SK-N-DZ (cell line): ENCODE measurements at regions not wholly inside any gene's neighbourhood (a gene's known extent, or its start where the extent isn't known, plus 50 kb on each side); places are given as distances from the start of the nearest gene placed in this dataset.
A peak's percentile ranks its signal among the peaks of the same experiment; 100 is the strongest.

Experiments used
- DNase-seq: peaks from one replicate; pipeline ENCODE4 v3.0.0-alpha.2; 2015; ENCODE audit warnings: low spot score

GRCh38 chr2:151157000-151157735 is 104.5 kb downstream of the RBM43 start:
- no peak for DNase-seq

- no peak for DNase-seq
Measured at GRCh38 chr2:151156431-151156830, 105.2 kb downstream of the RBM43 start.

GRCh38 chr2:151153601-151154000 is 108.1 kb downstream of the RBM43 start:
- no peak for DNase-seq

GRCh38 chr2:151150331-151151320 is 111.0 kb downstream of the RBM43 start:
- no peak for DNase-seq

- DNase-seq: no peak
Measured at GRCh38 chr2:151138507-151138906, 123.2 kb downstream of the RBM43 start.

- no peak for DNase-seq
Measured at GRCh38 chr2:151137526-151137925, 124.1 kb downstream of the RBM43 start.

GRCh38 chr2:151120011-151120410 is 141.7 kb downstream of the RBM43 start:
- DNase-seq: peak; percentile 1

- no peak for DNase-seq
Measured at GRCh38 chr2:151119374-151119773, 142.3 kb downstream of the RBM43 start.

GRCh38 chr2:151118269-151118668 is 143.4 kb downstream of the RBM43 start:
- no peak for DNase-seq

- DNase-seq: no peak
Measured at GRCh38 chr2:151114874-151115273, 146.8 kb downstream of the RBM43 start.

GRCh38 chr2:151113318-151113717 is 148.3 kb downstream of the RBM43 start:
- no peak for DNase-seq

GRCh38 chr2:151111599-151112278 is 149.9 kb downstream of the RBM43 start:
- DNase-seq: no peak

GRCh38 chr2:151106805-151107506 is 154.7 kb downstream of the RBM43 start:
- DNase-seq: no peak

GRCh38 chr2:151103551-151103950 is 158.1 kb downstream of the RBM43 start:
- no peak for DNase-seq

GRCh38 chr2:151102226-151102625 is 159.4 kb downstream of the RBM43 start:
- DNase-seq: no peak

GRCh38 chr2:151098841-151099240 is 162.8 kb downstream of the RBM43 start:
- no peak for DNase-seq

GRCh38 chr2:151097895-151098294 is 163.8 kb downstream of the RBM43 start:
- DNase-seq: no peak

GRCh38 chr2:151097128-151097527 is 164.5 kb downstream of the RBM43 start:
- no peak for DNase-seq

GRCh38 chr2:151096235-151096634 is 165.4 kb downstream of the RBM43 start:
- DNase-seq: no peak

GRCh38 chr2:151095463-151095862 is 166.2 kb downstream of the RBM43 start:
- DNase-seq: no peak

- DNase-seq: no peak
Measured at GRCh38 chr2:151091583-151091982, 170.1 kb downstream of the RBM43 start.
